T-helper 1 cell (primary cell): ENCODE measurements at regions not wholly inside any gene's neighbourhood (a gene's known extent, or its start where the extent isn't known, plus 50 kb on each side); places are given as distances from the start of the nearest gene placed in this dataset.
"Not testable (repeated sequence)": the region's sequence is repeated elsewhere in the genome, so short reads cannot be mapped to it uniquely, and the experiment has no call there.

Source experiments
- DNase-seq, 5 donors: peaks; one replicate each; pipeline ENCODE4 v3.0.0-alpha.2; 2012 to 2020

DNA sequence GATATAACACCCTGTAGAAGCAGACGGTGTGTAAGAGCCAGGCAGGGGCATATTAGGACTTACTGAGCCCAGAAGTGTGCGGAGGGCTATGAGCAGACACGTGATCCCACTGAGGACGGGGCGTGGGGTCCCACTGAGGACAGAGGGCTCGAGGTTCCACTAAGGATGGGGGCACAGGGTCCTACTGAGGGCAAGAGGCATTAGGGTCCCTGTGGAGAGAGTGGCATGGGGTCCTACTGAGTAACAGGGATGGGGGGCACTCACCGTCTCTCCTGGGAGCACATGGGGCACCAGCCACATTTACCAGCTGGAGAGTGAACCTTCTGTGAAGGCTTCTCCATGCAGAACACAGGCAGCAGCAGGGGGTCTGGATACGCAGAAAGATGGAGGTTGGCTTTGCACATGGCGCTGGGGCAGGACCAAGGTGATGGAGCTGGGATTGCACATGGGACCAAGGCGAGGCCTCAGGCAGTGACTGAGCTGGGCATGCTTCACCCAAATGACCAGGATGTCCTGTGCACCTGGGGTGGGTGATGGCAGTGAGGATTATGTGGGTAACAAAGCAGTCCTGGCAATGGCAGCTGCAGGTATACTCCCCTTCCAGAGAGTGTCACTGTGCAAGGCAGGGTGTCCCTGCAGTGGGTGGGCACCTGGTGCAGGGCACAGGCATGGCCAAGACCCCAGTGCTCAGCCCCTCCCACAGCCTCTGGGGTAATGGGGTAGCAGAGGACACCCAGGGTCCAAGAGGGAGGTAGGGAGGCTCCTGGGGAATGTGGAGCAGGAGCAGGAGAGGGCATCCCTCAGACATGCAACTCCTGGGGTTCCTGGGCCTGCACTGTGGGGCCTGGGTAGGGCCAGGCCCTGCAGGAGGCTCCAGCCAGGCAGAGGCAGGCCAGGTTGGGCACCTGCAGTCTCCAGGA is 278.1 kb downstream of the TCERG1L start:
- DNase-seq = no peak

DNA sequence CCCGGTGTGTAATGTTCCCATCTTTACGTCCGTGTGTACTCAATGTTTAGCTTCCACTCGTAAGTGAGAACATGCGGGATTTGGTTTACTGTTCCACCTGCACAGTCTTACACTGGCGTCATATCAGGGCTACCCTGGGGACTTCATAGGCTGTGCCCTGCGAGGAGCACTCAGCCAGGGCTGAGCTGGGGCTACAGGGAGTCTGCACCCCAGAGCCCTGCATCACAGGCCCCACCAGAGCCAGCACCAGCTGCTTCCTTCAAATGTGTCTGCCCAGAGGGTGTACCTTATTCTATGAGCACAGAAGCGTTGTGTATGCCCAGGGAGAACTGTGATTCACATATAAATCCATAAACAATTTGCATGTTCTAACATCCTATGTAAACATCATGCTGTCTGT is 277.1 kb downstream of the TCERG1L start:
- no peak for DNase-seq

DNA sequence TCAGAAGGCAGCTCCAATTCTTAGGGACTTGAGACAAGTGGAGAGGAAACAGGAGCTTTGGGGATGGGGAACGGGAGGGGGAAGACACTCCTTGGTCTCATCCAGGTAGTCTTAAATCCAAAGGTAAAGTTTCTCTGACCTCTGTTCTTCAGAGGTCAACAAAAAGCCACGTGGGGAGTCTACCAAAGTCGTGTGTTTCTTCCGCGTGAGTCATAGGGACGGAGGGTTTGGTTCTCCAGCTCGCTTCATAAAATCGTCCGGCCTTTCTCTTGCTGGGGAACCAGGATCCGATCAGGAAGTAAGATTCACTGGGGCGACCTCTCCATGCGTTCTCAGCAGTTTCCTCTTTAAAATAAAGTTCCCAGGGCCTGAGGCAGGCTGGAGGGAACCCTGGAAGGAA is 275.7 kb downstream of the TCERG1L start:
- no peak for DNase-seq

DNA sequence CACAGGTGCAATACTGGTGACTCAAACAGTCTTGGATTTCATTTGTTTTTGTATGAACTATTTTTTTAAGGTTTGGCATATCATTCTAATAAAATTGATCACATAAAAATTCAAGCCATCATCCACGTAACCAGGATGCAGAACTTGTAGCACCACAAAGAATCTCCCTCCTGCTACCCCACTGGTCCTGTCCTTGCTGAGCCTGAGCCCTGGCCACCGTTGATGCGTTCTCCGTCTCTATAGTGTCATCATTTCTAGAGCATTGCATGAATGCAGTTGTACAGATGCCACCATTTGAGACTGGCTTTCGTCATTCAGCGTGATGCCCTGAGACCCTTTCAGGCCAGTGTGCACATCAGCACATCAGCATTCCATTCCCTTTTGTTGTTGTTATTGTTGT is 273.5 kb downstream of the TCERG1L start:
- no peak for DNase-seq

DNA sequence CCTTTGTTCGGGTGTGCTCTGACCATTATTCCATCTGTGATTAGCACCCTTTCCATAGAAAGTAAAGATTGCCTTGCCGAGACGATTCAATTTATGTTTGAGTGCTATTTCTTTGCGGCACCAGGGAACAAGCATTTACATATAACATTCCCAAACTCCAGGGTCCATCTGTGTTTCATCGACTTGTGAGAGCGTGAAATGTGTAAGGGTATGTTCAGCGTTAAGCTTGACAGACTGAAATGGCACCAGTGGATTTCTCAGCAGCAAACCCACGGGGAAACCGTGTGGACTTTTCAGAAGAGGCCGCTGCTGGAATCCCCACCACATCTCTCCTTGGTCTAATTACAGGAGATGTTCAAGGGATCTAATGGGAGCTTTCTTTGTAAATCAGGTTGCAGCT is 270.5 kb downstream of the TCERG1L start:
- no peak for DNase-seq

DNA sequence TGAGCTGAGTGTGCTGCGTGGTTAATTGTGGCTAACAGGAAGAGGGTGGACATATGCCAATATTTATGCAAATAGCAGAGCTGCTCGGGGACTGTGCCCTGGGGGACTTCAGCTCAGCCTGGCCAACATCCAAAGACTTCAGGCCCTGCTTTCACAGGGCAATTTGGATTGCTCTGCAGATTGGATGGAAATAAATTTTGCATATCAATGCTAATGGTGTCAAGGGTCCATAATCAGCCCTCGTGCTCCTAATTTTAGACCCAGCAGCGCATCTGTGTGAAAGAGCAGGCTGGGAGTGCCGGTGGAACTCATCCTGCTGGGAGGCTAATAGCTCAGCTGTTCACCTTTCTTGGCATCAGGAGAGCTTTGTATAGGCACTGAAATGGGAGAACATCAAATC is 270.1 kb downstream of the TCERG1L start:
- DNase-seq = no peak

DNA sequence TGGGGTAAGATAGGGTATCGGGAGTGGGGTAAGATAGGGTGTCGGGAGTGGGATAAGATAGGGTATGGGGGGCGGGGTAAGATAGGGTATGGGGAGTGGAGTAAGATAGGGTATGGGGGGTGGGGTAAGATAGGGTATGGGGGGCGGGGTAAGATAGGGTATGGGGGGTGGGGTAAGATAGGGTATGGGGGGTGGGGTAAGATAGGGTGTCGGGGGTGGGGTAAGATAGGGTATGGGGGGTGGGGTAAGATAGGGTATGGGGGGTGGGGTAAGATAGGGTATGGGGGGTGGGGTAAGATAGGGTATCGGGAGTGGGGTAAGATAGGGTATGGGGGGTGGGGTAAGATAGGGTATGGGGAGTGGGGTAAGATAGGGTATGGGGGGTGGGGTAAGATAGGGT is 269.5 kb downstream of the TCERG1L start:
- not testable (repeated sequence) for DNase-seq
